ENCODE measurements at regions not wholly inside any gene's neighbourhood (a gene's known extent, or its start where the extent isn't known, plus 50 kb on each side); places are given as distances from the start of the nearest gene placed in this dataset.
"Not testable (repeated sequence)": the region's sequence is repeated elsewhere in the genome, so short reads cannot be mapped to it uniquely, and the experiment has no call there.

GRCh38 chr14:27573018-27573417 lies 975.2 kb upstream of the NOVA1 start:
- DNase-seq (ENCODE audit: missing footprints), result no peak
- intact Hi-C loops (cut with DNase I), result no loop called here
- ATAC-seq, result no peak

GRCh38 chr14:27587103-27587502 lies 989.3 kb upstream of the NOVA1 start:
- ATAC-seq, result no peak
- intact Hi-C loops (cut with DNase I), result no loop called here
- no peak for DNase-seq (ENCODE audit: missing footprints)

GRCh38 chr14:27605282-27605681 lies 1007.4 kb upstream of the NOVA1 start:
- intact Hi-C loops (cut with DNase I), result no loop called here
- ATAC-seq, result no peak
- no peak for DNase-seq (ENCODE audit: missing footprints)

- DNase-seq (ENCODE audit: missing footprints) (no peak), ATAC-seq (no peak)
- intact Hi-C loops (cut with DNase I), result no loop called here
Measured at GRCh38 chr14:27608377-27608776, 1010.5 kb upstream of the NOVA1 start.

- no peak for DNase-seq (ENCODE audit: missing footprints)
- intact Hi-C loops (cut with DNase I), result no loop called here
- no peak for ATAC-seq
Measured at GRCh38 chr14:27612121-27612520, 1014.3 kb upstream of the NOVA1 start.

- no peak for DNase-seq (ENCODE audit: missing footprints)
- no peak for ATAC-seq
- intact Hi-C loops (cut with DNase I), result no loop called here
Measured at GRCh38 chr14:27613102-27613501, 1015.3 kb upstream of the NOVA1 start.

- DNase-seq (ENCODE audit: missing footprints), result no peak
- ATAC-seq, result no peak
- intact Hi-C loops (cut with DNase I), result no loop called here
Measured at GRCh38 chr14:27623782-27624181, 1025.9 kb upstream of the NOVA1 start.

GRCh38 chr14:27634056-27634970 lies 1036.5 kb upstream of the NOVA1 start:
- DNase-seq (ENCODE audit: missing footprints) (no peak), ATAC-seq (no peak)
- intact Hi-C loops (cut with DNase I), result no loop called here

- intact Hi-C loops (cut with DNase I); ATAC-seq; DNase-seq (ENCODE audit: missing footprints): not testable (repeated sequence)
Measured at GRCh38 chr14:27640688-27641087, 1042.9 kb upstream of the NOVA1 start.

GRCh38 chr14:27642251-27642866 lies 1044.5 kb upstream of the NOVA1 start:
- ATAC-seq, result no peak
- intact Hi-C loops (cut with DNase I), result no loop called here
- DNase-seq (ENCODE audit: missing footprints), result no peak

GRCh38 chr14:27660683-27661082 lies 1062.8 kb upstream of the NOVA1 start:
- DNase-seq (ENCODE audit: missing footprints) (no peak), ATAC-seq (no peak)
- intact Hi-C loops (cut with DNase I), result no loop called here

GRCh38 chr14:27668531-27668930 lies 1070.7 kb upstream of the NOVA1 start:
- ATAC-seq, result no peak
- intact Hi-C loops (cut with DNase I), result no loop called here
- no peak for DNase-seq (ENCODE audit: missing footprints)

- DNase-seq (ENCODE audit: missing footprints) (no peak), ATAC-seq (no peak)
- intact Hi-C loops (cut with DNase I), result no loop called here
Measured at GRCh38 chr14:27672047-27672446, 1074.2 kb upstream of the NOVA1 start.

GRCh38 chr14:27672811-27673737 lies 1075.2 kb upstream of the NOVA1 start:
- intact Hi-C loops (cut with DNase I); DNase-seq (ENCODE audit: missing footprints); ATAC-seq: not testable (repeated sequence)

- intact Hi-C loops (cut with DNase I), result no loop called here
- DNase-seq (ENCODE audit: missing footprints) (no peak), ATAC-seq (no peak)
Measured at GRCh38 chr14:27686137-27686536, 1080.5 kb upstream of the FOXG1 start.

- no peak for DNase-seq (ENCODE audit: missing footprints)
- intact Hi-C loops (cut with DNase I), result no loop called here
- no peak for ATAC-seq
Measured at GRCh38 chr14:27688841-27689444, 1077.6 kb upstream of the FOXG1 start.

- DNase-seq (ENCODE audit: missing footprints) (no peak), ATAC-seq (no peak)
- intact Hi-C loops (cut with DNase I), result no loop called here
Measured at GRCh38 chr14:27712364-27712763, 1054.2 kb upstream of the FOXG1 start.

- no peak for DNase-seq (ENCODE audit: missing footprints)
- ATAC-seq, result no peak
- intact Hi-C loops (cut with DNase I), result no loop called here
Measured at GRCh38 chr14:27715561-27715960, 1051.0 kb upstream of the FOXG1 start.

GRCh38 chr14:27721760-27722159 lies 1044.8 kb upstream of the FOXG1 start:
- intact Hi-C loops (cut with DNase I), result no loop called here
- ATAC-seq, result no peak
- no peak for DNase-seq (ENCODE audit: missing footprints)
